Trophoblast cell (in vitro differentiated cells and primary cell): ENCODE measurements at regions not wholly inside any gene's neighbourhood (a gene's known extent, or its start where the extent isn't known, plus 50 kb on each side); places are given as distances from the start of the nearest gene placed in this dataset.
A peak's percentile ranks its signal among the peaks of the same experiment; 100 is the strongest.

ENCODE experiments used
- DNase-seq, 2 donors: peaks; one replicate each; pipeline ENCODE4 v3.0.0-alpha.2; 2016
- H2AFZ ChIP-seq: 2 replicates; pipeline ENCODE4 v1.6.1; 2013; ENCODE audit warnings: low read length, moderate library complexity, mild to moderate bottlenecking; ENCODE audit not compliant: insufficient read depth, poor library complexity
- H2AK5ac ChIP-seq: 2 replicates; pipeline ENCODE4 v1.6.1; 2013; ENCODE audit warnings: mild to moderate bottlenecking, low read length
- H2BK120ac ChIP-seq: 2 replicates; pipeline ENCODE4 v1.6.1; 2013; ENCODE audit warnings: low read length, mild to moderate bottlenecking, moderate library complexity; ENCODE audit not compliant: insufficient read depth, poor library complexity
- H2BK12ac ChIP-seq: 2 replicates; pipeline ENCODE4 v1.6.1; 2013; ENCODE audit warnings: mild to moderate bottlenecking, low read length, moderate library complexity
- H2BK5ac ChIP-seq: 2 replicates; pipeline ENCODE4 v1.6.1; 2013; ENCODE audit warnings: low read length, low read depth, moderate library complexity, mild to moderate bottlenecking; ENCODE audit not compliant: poor library complexity
- H3K14ac ChIP-seq: 2 replicates; pipeline ENCODE4 v1.6.1; 2013; ENCODE audit warnings: mild to moderate bottlenecking, low read length
- H3K18ac ChIP-seq: 2 replicates; pipeline ENCODE4 v1.6.1; 2013; ENCODE audit warnings: mild to moderate bottlenecking, low read length
- H3K23ac ChIP-seq: 2 replicates; pipeline ENCODE4 v1.6.1; 2013; ENCODE audit warnings: low read length
- H3K27ac ChIP-seq: 2 replicates; pipeline ENCODE4 v1.5.1; 2013; ENCODE audit warnings: low read depth, mild to moderate bottlenecking, inconsistent platforms, low read length, moderate library complexity
- H3K27me3 ChIP-seq: 2 replicates; pipeline ENCODE4 v1.6.1; 2013; ENCODE audit warnings: inconsistent platforms, mild to moderate bottlenecking, low read length, moderate library complexity; ENCODE audit not compliant: insufficient read depth
- H3K36me3 ChIP-seq, 2 experiments: 1 replicate in 1 of 2; 2 replicates in 1 of 2; pipeline ENCODE4 v1.6.1; 2013; ENCODE audit warnings: low read length in 2 of 2, mild to moderate bottlenecking in 2 of 2, moderate library complexity in 1 of 2; ENCODE audit not compliant: insufficient read depth in 2 of 2, control insufficient read depth in 1 of 2
- H3K4ac ChIP-seq: 2 replicates; pipeline ENCODE4 v1.6.1; 2013; ENCODE audit warnings: low read depth, mild to moderate bottlenecking, low read length, moderate library complexity
- H3K4me1 ChIP-seq, 2 experiments: 1 replicate in 1 of 2; 2 replicates in 1 of 2; pipeline ENCODE4 v1.6.1; 2013; ENCODE audit warnings: low read length in 2 of 2, mild to moderate bottlenecking in 2 of 2, moderate library complexity in 1 of 2; ENCODE audit not compliant: insufficient read depth in 2 of 2, control insufficient read depth in 1 of 2
- H3K4me2 ChIP-seq: 2 replicates; pipeline ENCODE4 v1.6.1; 2013; ENCODE audit warnings: inconsistent platforms, mild to moderate bottlenecking, low read length, moderate library complexity
- H3K4me3 ChIP-seq: 2 replicates; pipeline ENCODE4 v1.5.1; 2013; ENCODE audit warnings: mild to moderate bottlenecking, low read depth, low read length, inconsistent platforms
- H3K79me1 ChIP-seq: one replicate; pipeline ENCODE4 v1.6.1; 2013; ENCODE audit warnings: low read length
- H3K79me2 ChIP-seq: 2 replicates; pipeline ENCODE4 v1.6.1; 2013; ENCODE audit warnings: low read length, mild to moderate bottlenecking; ENCODE audit not compliant: control insufficient read depth, insufficient read depth, poor library complexity
- H3K9ac ChIP-seq: 2 replicates; pipeline ENCODE4 v1.6.1; 2013; ENCODE audit warnings: mild to moderate bottlenecking, low read length
- H3K9me3 ChIP-seq: 2 replicates; pipeline ENCODE4 v1.6.1; 2013; ENCODE audit warnings: low read depth, mild to moderate bottlenecking, control low read depth, inconsistent platforms, low read length; ENCODE audit not compliant: insufficient read depth
- H4K12ac ChIP-seq: 2 replicates; pipeline ENCODE4 v1.6.1; 2013; ENCODE audit warnings: low read depth, mild to moderate bottlenecking, low read length, moderate library complexity
- H4K8ac ChIP-seq: 2 replicates; pipeline ENCODE4 v1.6.1; 2013; ENCODE audit warnings: low read depth, mild to moderate bottlenecking, low read length, moderate library complexity
- H4K91ac ChIP-seq: one replicate; pipeline ENCODE4 v1.6.1; 2013; ENCODE audit warnings: low read depth, mild to moderate bottlenecking, low read length, moderate library complexity
- WGBS: extraction: QIAGEN DNeasy Blood & Tissue Kit; methylation state at CpG from one replicate; pipeline ENCODE4 v1.1.7; 2013; ENCODE audit warnings: missing lambda C conversion rate; ENCODE audit not compliant: insufficient read length, insufficient coverage; ENCODE audit errors: extremely low coverage; 5-methylcytosine and 5-hydroxymethylcytosine counted together

GRCh38 chr3:70120357-70120966 lies 120.9 kb downstream of the SAMMSON start:
- H3K4me2 ChIP-seq = no peak overlapping the region
- no peak overlapping the region for H3K27ac ChIP-seq
- no peaks in the 10 kb centered on the region for H3K27me3 ChIP-seq
- no peak overlapping the region for H3K4ac ChIP-seq
- peak; percentile 85 to 97 for DNase-seq
- no peak overlapping the region for H3K4me3 ChIP-seq
- H2AK5ac ChIP-seq = no peak overlapping the region
- H4K12ac ChIP-seq = no peak overlapping the region
- no peak overlapping the region for H3K9ac ChIP-seq
- no peak overlapping the region for H2BK12ac ChIP-seq
- H3K79me1 ChIP-seq = no peaks in the 10 kb centered on the region
- H4K91ac ChIP-seq = no peak overlapping the region
- H3K23ac ChIP-seq = no peak overlapping the region
- no peak overlapping the region for H3K18ac ChIP-seq
- no peaks in the 10 kb centered on the region for H3K9me3 ChIP-seq
- H3K36me3 ChIP-seq = no peaks in the 10 kb centered on the region
- no CpG with 5 or more reads among the region's 11 CpGs for WGBS
- H2BK120ac ChIP-seq = no peak overlapping the region
- no peak overlapping the region for H4K8ac ChIP-seq
- no peaks in the 10 kb centered on the region for H3K79me2 ChIP-seq
- no peak overlapping the region for H3K14ac ChIP-seq
- H3K4me1 ChIP-seq = no peaks in the 10 kb centered on the region
- no peak overlapping the region for H2BK5ac ChIP-seq
- H2AFZ ChIP-seq = no peak overlapping the region

- no peak overlapping the region for H3K18ac ChIP-seq
- no peak overlapping the region for H3K9ac ChIP-seq
- no peak overlapping the region for H3K23ac ChIP-seq
- H2AFZ ChIP-seq = no peak overlapping the region
- WGBS = no CpG with 5 or more reads among the region's 1 CpG
- no peak overlapping the region for H4K8ac ChIP-seq
- no peaks in the 10 kb centered on the region for H3K79me2 ChIP-seq
- H3K79me1 ChIP-seq = no peaks in the 10 kb centered on the region
- no peak overlapping the region for H2BK120ac ChIP-seq
- H2AK5ac ChIP-seq = no peak overlapping the region
- no peaks in the 10 kb centered on the region for H3K27me3 ChIP-seq
- H3K27ac ChIP-seq = no peak overlapping the region
- H4K91ac ChIP-seq = no peak overlapping the region
- no peak overlapping the region for H3K14ac ChIP-seq
- no peaks in the 10 kb centered on the region for H3K4me1 ChIP-seq
- no peaks in the 10 kb centered on the region for H3K36me3 ChIP-seq
- no peak overlapping the region for H2BK5ac ChIP-seq
- DNase-seq = no peak
- no peak overlapping the region for H2BK12ac ChIP-seq
- no peak overlapping the region for H4K12ac ChIP-seq
- no peak overlapping the region for H3K4me3 ChIP-seq
- no peak overlapping the region for H3K4me2 ChIP-seq
- H3K4ac ChIP-seq = no peak overlapping the region
- H3K9me3 ChIP-seq = no peaks in the 10 kb centered on the region
Observed at GRCh38 chr3:70127192-70127591, 127.7 kb downstream of the SAMMSON start.

GRCh38 chr3:70137366-70137765 lies 137.8 kb downstream of the SAMMSON start:
- H3K4ac ChIP-seq = no peak overlapping the region
- H2BK120ac ChIP-seq = no peak overlapping the region
- no peak overlapping the region for H4K91ac ChIP-seq
- H3K9ac ChIP-seq = no peak overlapping the region
- H4K8ac ChIP-seq = no peak overlapping the region
- no peaks in the 10 kb centered on the region for H3K27me3 ChIP-seq
- H3K79me1 ChIP-seq = no peaks in the 10 kb centered on the region
- no peak overlapping the region for H2BK12ac ChIP-seq
- DNase-seq = no peak
- no peak overlapping the region for H2BK5ac ChIP-seq
- no peak overlapping the region for H3K23ac ChIP-seq
- H3K4me3 ChIP-seq = no peak overlapping the region
- no peaks in the 10 kb centered on the region for H3K9me3 ChIP-seq
- H3K4me2 ChIP-seq = no peak overlapping the region
- no peak overlapping the region for H2AFZ ChIP-seq
- no CpG with 5 or more reads among the region's 2 CpGs for WGBS
- H3K4me1 ChIP-seq = no peaks in the 10 kb centered on the region
- no peak overlapping the region for H3K14ac ChIP-seq
- no peak overlapping the region for H4K12ac ChIP-seq
- H3K27ac ChIP-seq = no peak overlapping the region
- no peak overlapping the region for H3K18ac ChIP-seq
- H3K79me2 ChIP-seq = no peaks in the 10 kb centered on the region
- no peak overlapping the region for H2AK5ac ChIP-seq
- H3K36me3 ChIP-seq = no peaks in the 10 kb centered on the region

- Histone ChIP-seq H3K4ac (no peak overlapping the region), H2AFZ (no peak overlapping the region), H3K27me3 (no peaks in the 10 kb centered on the region), H3K36me3 (no peaks in the 10 kb centered on the region), H3K79me1 (no peaks in the 10 kb centered on the region), H2BK5ac (no peak overlapping the region), H4K12ac (no peak overlapping the region), H3K79me2 (no peaks in the 10 kb centered on the region), H2AK5ac (no peak overlapping the region), H3K4me3 (no peak overlapping the region), H4K8ac (no peak overlapping the region), H2BK120ac (no peak overlapping the region), H2BK12ac (no peak overlapping the region), H3K9ac (no peak overlapping the region), H3K4me2 (no peak overlapping the region), H3K14ac (no peak overlapping the region), H3K4me1 (no peaks in the 10 kb centered on the region), H3K9me3 (no peaks in the 10 kb centered on the region), H3K27ac (no peak overlapping the region), H3K18ac (no peak overlapping the region), H4K91ac (no peak overlapping the region), H3K23ac (no peak overlapping the region)
- no peak for DNase-seq
- WGBS = no CpG with 5 or more reads among the region's 1 CpG
Observed at GRCh38 chr3:70138606-70139005, 139.1 kb downstream of the SAMMSON start.
